ENCODE measurements at regions not wholly inside any gene's neighbourhood (a gene's known extent, or its start where the extent isn't known, plus 50 kb on each side); places are given as distances from the start of the nearest gene placed in this dataset.

DNA sequence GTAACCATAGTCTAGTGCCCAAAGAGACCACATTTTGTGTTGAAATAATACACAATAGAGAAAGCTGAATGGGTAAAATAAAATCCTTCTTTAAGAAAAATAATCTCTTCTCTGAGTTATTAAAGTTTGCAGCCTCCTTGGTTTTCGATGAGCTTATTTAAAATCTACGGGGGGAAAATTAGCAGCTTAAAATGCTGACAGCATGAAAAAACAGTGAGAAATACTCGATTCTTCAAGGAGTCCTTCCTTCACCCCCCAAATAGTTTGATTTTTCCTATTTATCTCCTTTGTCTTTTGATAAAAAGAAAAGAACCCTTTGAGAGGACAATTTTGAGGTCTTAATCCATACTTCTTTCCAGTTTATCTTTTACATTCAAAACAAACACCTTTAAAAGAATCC, 394.0 kb upstream of the B3GALT2 start:
- TF ChIP-seq, protein P1, sequence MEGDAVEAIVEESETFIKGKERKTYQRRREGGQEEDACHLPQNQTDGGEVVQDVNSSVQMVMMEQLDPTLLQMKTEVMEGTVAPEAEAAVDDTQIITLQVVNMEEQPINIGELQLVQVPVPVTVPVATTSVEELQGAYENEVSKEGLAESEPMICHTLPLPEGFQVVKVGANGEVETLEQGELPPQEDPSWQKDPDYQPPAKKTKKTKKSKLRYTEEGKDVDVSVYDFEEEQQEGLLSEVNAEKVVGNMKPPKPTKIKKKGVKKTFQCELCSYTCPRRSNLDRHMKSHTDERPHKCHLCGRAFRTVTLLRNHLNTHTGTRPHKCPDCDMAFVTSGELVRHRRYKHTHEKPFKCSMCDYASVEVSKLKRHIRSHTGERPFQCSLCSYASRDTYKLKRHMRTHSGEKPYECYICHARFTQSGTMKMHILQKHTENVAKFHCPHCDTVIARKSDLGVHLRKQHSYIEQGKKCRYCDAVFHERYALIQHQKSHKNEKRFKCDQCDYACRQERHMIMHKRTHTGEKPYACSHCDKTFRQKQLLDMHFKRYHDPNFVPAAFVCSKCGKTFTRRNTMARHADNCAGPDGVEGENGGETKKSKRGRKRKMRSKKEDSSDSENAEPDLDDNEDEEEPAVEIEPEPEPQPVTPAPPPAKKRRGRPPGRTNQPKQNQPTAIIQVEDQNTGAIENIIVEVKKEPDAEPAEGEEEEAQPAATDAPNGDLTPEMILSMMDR (IDR thresholded peaks at IDR 0.05; ENCODE audit: low read depth, low read length) = no peak
- Histone ChIP-seq H3K36me3 (no peaks in the 10 kb centered on the region), H3K4me1 (no peaks in the 10 kb centered on the region), H3K4me3 (ENCODE audit: low read depth, low read length) (no peak overlapping the region), H3K27me3 (no peaks in the 10 kb centered on the region), H3K9me3 (no peaks in the 10 kb centered on the region)
- no peak for DNase-seq

DNA sequence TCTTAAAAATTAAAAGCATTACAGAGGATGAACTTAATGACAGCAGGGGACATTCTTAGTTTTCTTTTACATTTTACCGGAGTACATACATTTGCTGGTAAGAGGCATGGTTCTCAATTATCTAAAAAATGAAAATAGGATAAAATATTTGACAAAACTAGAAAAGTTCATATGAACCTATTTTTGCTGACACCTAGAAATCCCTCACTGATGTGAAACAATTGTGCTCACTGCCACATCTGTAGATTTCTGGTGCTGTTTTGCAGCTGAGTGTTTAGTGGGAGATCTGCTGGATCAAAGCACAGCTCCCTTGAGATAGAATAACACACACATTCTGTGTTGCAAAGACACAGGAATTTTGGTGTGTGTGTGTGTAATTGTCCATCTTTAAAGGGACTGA, 392.9 kb upstream of the B3GALT2 start:
- Histone ChIP-seq H3K4me1 (no peaks in the 10 kb centered on the region), H3K9me3 (no peaks in the 10 kb centered on the region), H3K27me3 (no peaks in the 10 kb centered on the region), H3K36me3 (no peaks in the 10 kb centered on the region), H3K4me3 (ENCODE audit: low read depth, low read length) (no peak overlapping the region)
- TF ChIP-seq, protein P1 (IDR thresholded peaks at IDR 0.05; ENCODE audit: low read depth, low read length) = no peak
- no peak for DNase-seq

GRCh38 chr1:193574913-193575312, 388.5 kb upstream of the B3GALT2 start:
- Histone ChIP-seq H3K4me3 (ENCODE audit: low read depth, low read length) (no peak overlapping the region), H3K4me1 (no peaks in the 10 kb centered on the region), H3K36me3 (no peaks in the 10 kb centered on the region), H3K27me3 (no peaks in the 10 kb centered on the region), H3K9me3 (no peaks in the 10 kb centered on the region)
- TF ChIP-seq, protein P1 (IDR thresholded peaks at IDR 0.05; ENCODE audit: low read depth, low read length) = no peak
- no peak for DNase-seq

DNA sequence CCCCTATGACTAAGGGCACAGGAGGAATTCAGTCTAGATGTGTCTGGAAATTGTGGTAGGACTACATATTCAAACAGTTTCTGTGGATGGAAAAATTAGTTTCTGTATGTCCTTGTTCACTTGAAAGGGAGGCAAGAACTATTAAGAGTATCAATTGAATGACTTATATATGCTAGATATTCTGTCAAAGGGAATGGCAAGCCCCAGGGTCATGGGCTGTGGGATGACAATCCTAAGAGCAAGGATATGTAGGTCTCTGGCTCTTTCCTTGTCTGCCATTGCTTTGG, 383.5 kb upstream of the B3GALT2 start:
- no peak overlapping the region for H3K4me3 ChIP-seq (ENCODE audit: low read depth, low read length)
- no peak for DNase-seq
- TF ChIP-seq, protein P1 (IDR thresholded peaks at IDR 0.05; ENCODE audit: low read depth, low read length) = no peak
- H3K27me3 ChIP-seq = no peaks in the 10 kb centered on the region
- H3K4me1 ChIP-seq = no peaks in the 10 kb centered on the region
- H3K9me3 ChIP-seq = no peaks in the 10 kb centered on the region
- H3K36me3 ChIP-seq = no peaks in the 10 kb centered on the region

GRCh38 chr1:193569096-193569982, 382.9 kb upstream of the B3GALT2 start:
- no peak overlapping the region for H3K4me3 ChIP-seq (ENCODE audit: low read depth, low read length)
- no peak for DNase-seq
- no peaks in the 10 kb centered on the region for H3K9me3 ChIP-seq
- no peaks in the 10 kb centered on the region for H3K36me3 ChIP-seq
- TF ChIP-seq, protein P1 (IDR thresholded peaks at IDR 0.05; ENCODE audit: low read depth, low read length) = no peak
- no peaks in the 10 kb centered on the region for H3K27me3 ChIP-seq
- H3K4me1 ChIP-seq = no peaks in the 10 kb centered on the region

GRCh38 chr1:193568512-193568911, 382.1 kb upstream of the B3GALT2 start:
- TF ChIP-seq, protein P1 (IDR thresholded peaks at IDR 0.05; ENCODE audit: low read depth, low read length) = no peak

More at GRCh38 chr1:193568512-193568911, 382.1 kb upstream of the B3GALT2 start:
- H3K36me3 ChIP-seq = no peaks in the 10 kb centered on the region
- no peaks in the 10 kb centered on the region for H3K4me1 ChIP-seq
- no peak overlapping the region for H3K4me3 ChIP-seq (ENCODE audit: low read depth, low read length)
- no peaks in the 10 kb centered on the region for H3K27me3 ChIP-seq
- DNase-seq = no peak
- no peaks in the 10 kb centered on the region for H3K9me3 ChIP-seq
